ENCODE measurements at regions not wholly inside any gene's neighbourhood (a gene's known extent, or its start where the extent isn't known, plus 50 kb on each side); places are given as distances from the start of the nearest gene placed in this dataset.

DNA sequence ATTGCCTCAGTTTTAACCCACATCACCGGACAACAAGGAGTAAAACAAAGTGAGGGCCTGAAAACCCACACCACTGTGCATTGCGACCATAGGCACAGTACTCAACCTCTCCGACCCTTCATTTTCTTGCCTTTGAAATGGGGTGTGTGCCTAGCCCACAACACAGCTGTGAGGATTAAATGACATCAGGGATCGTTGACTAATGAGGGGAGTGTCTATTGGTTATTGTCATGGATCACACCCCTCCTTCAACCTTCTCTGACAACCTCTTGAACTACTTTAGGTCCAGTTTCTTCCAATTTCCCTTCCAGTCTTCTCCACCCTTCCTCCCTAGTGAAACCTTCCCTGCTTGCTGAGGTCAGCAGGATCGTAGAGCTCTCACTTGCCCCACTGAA, 89.5 kb downstream of the HES1 start:
- no peaks in the 10 kb centered on the region for H3K36me3 ChIP-seq
- in situ Hi-C loops (cut with MboI; ENCODE audit: low sequenced_read_pairs in 4 of 4), result no loop called here
- TF ChIP-seq, protein P1, sequence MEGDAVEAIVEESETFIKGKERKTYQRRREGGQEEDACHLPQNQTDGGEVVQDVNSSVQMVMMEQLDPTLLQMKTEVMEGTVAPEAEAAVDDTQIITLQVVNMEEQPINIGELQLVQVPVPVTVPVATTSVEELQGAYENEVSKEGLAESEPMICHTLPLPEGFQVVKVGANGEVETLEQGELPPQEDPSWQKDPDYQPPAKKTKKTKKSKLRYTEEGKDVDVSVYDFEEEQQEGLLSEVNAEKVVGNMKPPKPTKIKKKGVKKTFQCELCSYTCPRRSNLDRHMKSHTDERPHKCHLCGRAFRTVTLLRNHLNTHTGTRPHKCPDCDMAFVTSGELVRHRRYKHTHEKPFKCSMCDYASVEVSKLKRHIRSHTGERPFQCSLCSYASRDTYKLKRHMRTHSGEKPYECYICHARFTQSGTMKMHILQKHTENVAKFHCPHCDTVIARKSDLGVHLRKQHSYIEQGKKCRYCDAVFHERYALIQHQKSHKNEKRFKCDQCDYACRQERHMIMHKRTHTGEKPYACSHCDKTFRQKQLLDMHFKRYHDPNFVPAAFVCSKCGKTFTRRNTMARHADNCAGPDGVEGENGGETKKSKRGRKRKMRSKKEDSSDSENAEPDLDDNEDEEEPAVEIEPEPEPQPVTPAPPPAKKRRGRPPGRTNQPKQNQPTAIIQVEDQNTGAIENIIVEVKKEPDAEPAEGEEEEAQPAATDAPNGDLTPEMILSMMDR (IDR thresholded peaks at IDR 0.05 in 4 of 5, conservative IDR thresholded peaks at IDR 0.05 in 1 of 5), result no peak
- no peak for TF ChIP-seq POLR2A (IDR thresholded peaks at IDR 0.05)
- intact Hi-C loops (cut with DNase I; ENCODE audit: low total_unique reads), result no loop called here
- no peak overlapping the region for H3K27ac ChIP-seq
- H3K9me3 ChIP-seq, result no peaks in the 10 kb centered on the region
- H3K4me1 ChIP-seq, result peaks cover 0 to 9% of the 10 kb centered on the region in 2 donors
- H3K27me3 ChIP-seq, result peaks cover 0 to 2% (median 0%) of the 10 kb centered on the region in 3 donors
- no peak for DNase-seq
- no peak overlapping the region for H3K4me3 ChIP-seq
- no peak for ATAC-seq

DNA sequence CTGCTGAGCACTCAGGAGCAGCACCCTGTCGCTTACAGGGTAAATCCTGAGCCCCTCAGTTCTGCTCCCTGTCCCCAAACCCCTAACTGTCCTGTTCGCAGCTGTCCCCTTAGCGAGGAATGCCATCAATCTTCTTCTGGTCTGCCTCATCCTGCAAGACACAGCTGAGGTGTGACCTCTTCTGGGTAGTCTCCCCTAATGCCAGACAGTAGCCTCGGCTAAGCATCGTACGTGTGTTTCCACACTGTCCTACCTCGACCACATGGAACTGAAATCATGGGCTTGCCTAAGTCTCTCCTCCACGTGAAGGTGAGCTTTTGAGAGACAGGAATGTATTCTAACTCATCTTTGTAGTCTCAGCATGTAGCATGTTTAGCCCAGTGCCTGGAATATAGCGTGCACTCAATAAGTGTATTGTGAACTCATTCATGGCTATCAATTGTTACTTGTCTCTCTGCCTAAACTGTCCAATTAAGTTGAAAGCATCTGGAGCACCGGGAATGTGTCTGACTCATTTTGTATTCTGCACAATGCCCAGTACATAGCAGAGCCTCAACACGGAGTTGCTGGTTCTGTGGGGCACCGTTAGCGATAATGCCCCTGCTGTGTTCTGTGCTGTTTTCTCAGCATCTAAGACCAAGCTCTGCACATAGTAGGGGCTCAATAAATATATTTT, 90.2 kb downstream of the HES1 start:
- H3K27ac ChIP-seq, result no peak overlapping the region
- no peaks in the 10 kb centered on the region for H3K36me3 ChIP-seq
- H3K4me3 ChIP-seq, result no peak overlapping the region
- no peak for DNase-seq
- H3K9me3 ChIP-seq, result no peaks in the 10 kb centered on the region
- ATAC-seq, result no peak
- TF ChIP-seq, protein P1 (IDR thresholded peaks at IDR 0.05 in 4 of 5, conservative IDR thresholded peaks at IDR 0.05 in 1 of 5), result no peak
- no peak for TF ChIP-seq POLR2A (IDR thresholded peaks at IDR 0.05)
- in situ Hi-C loops (cut with MboI; ENCODE audit: low sequenced_read_pairs in 4 of 4), result no loop called here
- intact Hi-C loops (cut with DNase I; ENCODE audit: low total_unique reads), result no loop called here
- H3K27me3 ChIP-seq, result peaks cover 0 to 2% (median 0%) of the 10 kb centered on the region in 3 donors
- peaks cover 0 to 9% of the 10 kb centered on the region in 2 donors for H3K4me1 ChIP-seq

DNA sequence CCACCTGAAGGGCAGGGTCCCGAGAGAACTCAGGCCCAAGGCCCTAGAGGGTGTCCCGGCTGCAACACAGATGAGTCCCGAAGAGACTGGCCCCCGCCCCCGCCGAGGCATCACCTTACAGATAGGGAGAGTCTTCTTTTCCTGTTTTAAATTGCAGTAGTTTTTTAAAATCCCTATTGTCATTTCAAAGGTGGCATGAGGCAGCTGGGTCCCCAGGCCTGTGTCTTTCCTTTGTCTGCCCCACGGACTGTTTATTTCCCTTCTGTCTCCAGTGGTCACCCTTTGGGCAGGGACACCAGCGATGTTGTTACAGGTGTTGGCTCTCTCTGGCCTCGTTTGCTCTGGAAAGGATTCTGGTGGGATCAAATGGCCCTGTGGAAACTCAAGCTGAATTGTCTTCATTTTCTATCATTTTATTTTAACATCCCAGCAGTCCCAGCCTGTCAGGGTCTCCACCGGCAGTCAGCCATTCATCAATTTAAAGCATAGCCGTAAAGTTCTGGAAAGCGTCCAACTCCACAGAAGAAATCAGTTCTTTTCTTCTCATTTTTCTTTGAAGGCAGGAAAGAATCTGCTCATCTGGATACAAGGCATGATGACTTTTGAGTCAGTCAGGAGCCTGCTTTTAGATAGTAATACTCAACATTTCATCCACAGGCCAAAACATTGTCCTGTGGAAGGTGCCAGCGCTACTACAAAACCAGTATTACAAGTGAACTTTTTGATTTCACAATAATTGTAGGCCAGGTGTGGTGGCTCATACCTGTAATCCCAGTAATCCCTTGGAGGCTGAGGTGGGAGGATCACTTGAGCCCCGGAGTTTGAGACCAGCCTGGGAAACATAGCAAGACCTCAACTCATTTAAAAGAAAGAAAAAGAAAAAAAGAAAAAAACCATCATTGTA, 96.2 kb downstream of the HES1 start:
- intact Hi-C loops (cut with DNase I; ENCODE audit: low total_unique reads) (no loop called here), in situ Hi-C loops (cut with MboI; ENCODE audit: low sequenced_read_pairs in 4 of 4) (no loop called here)
- no peak overlapping the region for H3K27ac ChIP-seq
- H3K27me3 ChIP-seq, result peaks cover 0 to 2% (median 0%) of the 10 kb centered on the region in 3 donors
- H3K9me3 ChIP-seq, result no peaks in the 10 kb centered on the region
- TF ChIP-seq, protein P1 (IDR thresholded peaks at IDR 0.05 in 4 of 5, conservative IDR thresholded peaks at IDR 0.05 in 1 of 5), result no peak
- no peak for TF ChIP-seq POLR2A (IDR thresholded peaks at IDR 0.05)
- no peak for DNase-seq
- no peaks in the 10 kb centered on the region for H3K36me3 ChIP-seq
- no peaks in the 10 kb centered on the region for H3K4me1 ChIP-seq
- no peak overlapping the region for H3K4me3 ChIP-seq
- ATAC-seq, result no peak

DNA sequence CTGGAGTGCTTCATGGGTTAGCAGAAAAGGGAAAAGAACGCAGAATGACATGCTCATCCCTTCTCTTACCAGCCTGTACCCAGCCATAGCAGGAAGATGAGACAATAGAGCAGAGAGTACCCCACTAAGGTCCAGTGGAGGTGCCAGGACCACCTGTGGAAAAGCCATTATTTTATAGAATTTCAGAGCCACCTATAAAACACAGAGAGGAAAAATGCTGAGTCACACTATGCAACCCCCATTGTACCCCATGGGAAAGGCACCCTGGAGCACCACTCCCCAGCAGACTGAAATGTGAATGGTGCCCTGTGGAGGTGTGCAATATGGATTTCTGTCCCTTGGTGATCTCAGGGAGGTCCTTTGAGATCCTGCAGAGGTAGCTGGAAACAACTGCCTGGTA, 97.2 kb downstream of the HES1 start:
- in situ Hi-C loops (cut with MboI; ENCODE audit: low sequenced_read_pairs in 4 of 4), result no loop called here
- intact Hi-C loops (cut with DNase I; ENCODE audit: low total_unique reads), result no loop called here
- ATAC-seq (no peak), DNase-seq (no peak)
- no peak for TF ChIP-seq POLR2A (IDR thresholded peaks at IDR 0.05)
- TF ChIP-seq, protein P1 (IDR thresholded peaks at IDR 0.05 in 4 of 5, conservative IDR thresholded peaks at IDR 0.05 in 1 of 5), result no peak
- no peaks in the 10 kb centered on the region for H3K4me1 ChIP-seq
- H3K27me3 ChIP-seq, result no peaks in the 10 kb centered on the region
- H3K27ac ChIP-seq, result no peak overlapping the region
- H3K36me3 ChIP-seq, result no peaks in the 10 kb centered on the region
- H3K9me3 ChIP-seq, result no peaks in the 10 kb centered on the region
- H3K4me3 ChIP-seq, result no peak overlapping the region

Measured in gastrocnemius medialis (tissue), 4 donors.